Keratinocyte (primary cell): ENCODE measurements at regions not wholly inside any gene's neighbourhood (a gene's known extent, or its start where the extent isn't known, plus 50 kb on each side); places are given as distances from the start of the nearest gene placed in this dataset.

ENCODE experiments used
- DNase-seq: peaks from one replicate; pipeline ENCODE4 v3.0.0-alpha.2; 2011; ENCODE audit warnings: low read depth, missing footprints, low spot score
- FAIRE-seq: peaks from 2 replicates; lab custom pipeline; 2011; peaks lifted over from hg19 to GRCh38; lab: Jason Lieb, UNC
- H2AFZ ChIP-seq: 2 replicates; pipeline ENCODE4 v1.6.0; 2012; ENCODE audit warnings: low read length, control low read depth, inconsistent platforms; ENCODE audit not compliant: control insufficient read depth
- H3K27ac ChIP-seq: 2 replicates; pipeline ENCODE4 v1.5.1; 2011; ENCODE audit warnings: low read length; ENCODE audit not compliant: control insufficient read depth, insufficient read depth
- H3K27me3 ChIP-seq: 3 replicates; pipeline ENCODE4 v1.6.0; 2011; ENCODE audit warnings: low read length; ENCODE audit not compliant: control insufficient read depth, insufficient read depth; ENCODE audit errors: extremely low read depth
- H3K36me3 ChIP-seq, 2 experiments: 2 replicates in 1 of 2; 3 replicates in 1 of 2; pipeline ENCODE4 v1.5.1; 2011; ENCODE audit warnings: low read length in 2 of 2, mild to moderate bottlenecking in 1 of 2; ENCODE audit not compliant: control insufficient read depth in 2 of 2, insufficient read depth in 2 of 2; ENCODE audit errors: extremely low read depth in 1 of 2
- H3K4me1 ChIP-seq: 3 replicates; pipeline ENCODE4 v1.5.1; 2011; ENCODE audit warnings: low read length; ENCODE audit not compliant: control insufficient read depth, insufficient read depth; ENCODE audit errors: extremely low read depth
- H3K4me2 ChIP-seq: 3 replicates; pipeline ENCODE4 v1.6.0; 2011; ENCODE audit warnings: low read depth, low read length; ENCODE audit not compliant: control insufficient read depth, insufficient read depth; ENCODE audit errors: extremely low read depth
- H3K4me3 ChIP-seq, 3 experiments: fragments of 200-600 bp in 1 of 3; sonication (generic) in 1 of 3; 2 replicates in 2 of 3; 3 replicates in 1 of 3; pipeline ENCODE4 v1.5.1; 2011 to 2016; ENCODE audit warnings: low read length in 3 of 3, mild to moderate bottlenecking in 3 of 3, control low read depth in 2 of 3, inconsistent platforms in 1 of 3, low read depth in 1 of 3, mixed read lengths in 1 of 3, mixed run types in 1 of 3, moderate library complexity in 1 of 3; ENCODE audit not compliant: control insufficient read depth in 2 of 3, insufficient read depth in 2 of 3; ENCODE audit errors: extremely low read depth in 1 of 3
- H3K79me2 ChIP-seq: 2 replicates; pipeline ENCODE4 v1.6.0; 2012; ENCODE audit warnings: low read length; ENCODE audit not compliant: control insufficient read depth, insufficient read depth
- H3K9ac ChIP-seq: 3 replicates; pipeline ENCODE4 v1.6.0; 2011; ENCODE audit warnings: low read length; ENCODE audit not compliant: control insufficient read depth, insufficient read depth; ENCODE audit errors: extremely low read depth
- H3K9me1 ChIP-seq: 3 replicates; pipeline ENCODE4 v1.6.0; 2011; ENCODE audit warnings: low read length; ENCODE audit not compliant: control insufficient read depth, insufficient read depth; ENCODE audit errors: extremely low read depth
- H3K9me3 ChIP-seq: 2 replicates; pipeline ENCODE4 v1.5.1; 2012; ENCODE audit warnings: low read depth, low read length; ENCODE audit not compliant: control insufficient read depth
- H4K20me1 ChIP-seq: 3 replicates; pipeline ENCODE4 v1.6.0; 2011; ENCODE audit warnings: low read length; ENCODE audit not compliant: control insufficient read depth, insufficient read depth; ENCODE audit errors: extremely low read depth
- CTCF ChIP-seq, 3 experiments: IDR thresholded peaks in 1 of 3; conservative IDR thresholded peaks in 1 of 3; optimal IDR thresholded peaks in 1 of 3; 2 replicates in 2 of 3; 3 replicates in 1 of 3; pipeline versions ENCODE3 to v1.5.1; 2011; ENCODE audit warnings: low read length in 3 of 3, mild to moderate bottlenecking in 3 of 3, moderate library complexity in 2 of 3, control low read depth in 1 of 3, inconsistent platforms in 1 of 3; ENCODE audit not compliant: insufficient read depth in 2 of 3; ENCODE audit errors: extremely low read depth in 1 of 3
- EZH2 ChIP-seq: IDR thresholded peaks from one replicate; pipeline ENCODE4 v1.6.1; 2012; ENCODE audit warnings: inconsistent platforms, mild to moderate bottlenecking, low read length, moderate library complexity
- dilution Hi-C: fragments of 300-500 bp; cut with MboI; formaldehyde crosslinking; loops from one replicate; pipeline ENCODE4 v1.7.0; 2020; ENCODE audit warnings: low sequenced_read_pairs; ENCODE audit not compliant: extremely low pct_ligation_motif_present

GRCh38 chr6:19394687-19395086 is 442.5 kb upstream of the ID4 start:
- H3K9ac ChIP-seq = no peak overlapping the region
- no peak overlapping the region for H3K27ac ChIP-seq
- no peak overlapping the region for H3K4me2 ChIP-seq
- DNase-seq (no peak), FAIRE-seq (no peak)
- no peaks in the 10 kb centered on the region for H4K20me1 ChIP-seq
- TF ChIP-seq CTCF (optimal IDR thresholded peaks at IDR 0.05 in 1 of 3, IDR thresholded peaks at IDR 0.05 in 1 of 3, conservative IDR thresholded peaks at IDR 0.05 in 1 of 3; ENCODE audit: extremely low read depth in 1 of 3, insufficient read depth in 2 of 3, low read length in 3 of 3) (no peak), EZH2 (no peak)
- no peak overlapping the region for H3K4me3 ChIP-seq
- no peak overlapping the region for H2AFZ ChIP-seq
- H3K9me1 ChIP-seq = no peaks in the 10 kb centered on the region
- H3K4me1 ChIP-seq = no peaks in the 10 kb centered on the region
- H3K79me2 ChIP-seq = no peaks in the 10 kb centered on the region
- H3K36me3 ChIP-seq = no peaks in the 10 kb centered on the region
- dilution Hi-C loops = no loop called here
- H3K9me3 ChIP-seq = no peaks in the 10 kb centered on the region
- H3K27me3 ChIP-seq = no peaks in the 10 kb centered on the region

- TF ChIP-seq EZH2 (no peak), CTCF (optimal IDR thresholded peaks at IDR 0.05 in 1 of 3, IDR thresholded peaks at IDR 0.05 in 1 of 3, conservative IDR thresholded peaks at IDR 0.05 in 1 of 3; ENCODE audit: extremely low read depth in 1 of 3, insufficient read depth in 2 of 3, low read length in 3 of 3) (no peak)
- DNase-seq (no peak), FAIRE-seq (no peak)
- dilution Hi-C loops = no loop called here
- H3K79me2 ChIP-seq = no peaks in the 10 kb centered on the region
- H3K9me3 ChIP-seq = no peaks in the 10 kb centered on the region
- H3K9me1 ChIP-seq = no peaks in the 10 kb centered on the region
- H3K27ac ChIP-seq = no peak overlapping the region
- H4K20me1 ChIP-seq = no peaks in the 10 kb centered on the region
- H3K4me3 ChIP-seq = no peak overlapping the region
- no peaks in the 10 kb centered on the region for H3K4me1 ChIP-seq
- H3K4me2 ChIP-seq = no peak overlapping the region
- no peaks in the 10 kb centered on the region for H3K27me3 ChIP-seq
- no peak overlapping the region for H2AFZ ChIP-seq
- no peaks in the 10 kb centered on the region for H3K36me3 ChIP-seq
- H3K9ac ChIP-seq = no peak overlapping the region
These were observed 441.9 kb upstream of the ID4 start for GRCh38 chr6:19395316-19395715.
